ENCODE measurements at regions not wholly inside any gene's neighbourhood (a gene's known extent, or its start where the extent isn't known, plus 50 kb on each side); places are given as distances from the start of the nearest gene placed in this dataset.

DNA sequence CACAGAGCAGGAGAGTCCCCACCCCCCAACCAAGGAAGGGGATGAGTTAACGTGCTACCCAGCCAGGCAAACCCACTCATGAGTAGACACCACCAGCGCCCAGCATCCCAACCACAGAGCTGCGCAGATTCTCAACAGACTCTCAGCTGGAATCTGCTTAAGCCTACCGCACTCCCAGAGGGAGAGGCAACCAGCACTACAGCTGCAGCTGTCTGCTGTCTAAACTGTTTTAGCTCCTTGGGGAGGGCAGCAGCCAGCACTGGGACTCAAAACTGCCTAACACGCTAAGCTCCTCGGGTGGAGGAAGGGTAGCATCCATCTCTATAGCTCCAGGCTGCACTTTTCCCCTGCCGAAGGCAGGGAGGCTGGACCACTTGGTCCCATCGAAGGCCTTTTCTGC lies 539.8 kb downstream of the EPHA7 start:
- Histone ChIP-seq H3K4me3 (replicated peaks in 1 of 3; ENCODE audit: low read depth in 2 of 3, low read length in 3 of 3) (no peak overlapping the region), H3K9ac (ENCODE audit: insufficient read depth, low read length, poor library complexity, severe bottlenecking) (no peak overlapping the region), H3K79me2 (ENCODE audit: insufficient read depth, low read length) (no peaks in the 10 kb centered on the region), H4K20me1 (ENCODE audit: insufficient read depth, low read length) (no peaks in the 10 kb centered on the region), H3K27ac (ENCODE audit: low read depth in 1 of 2, low read length in 2 of 2) (no peak overlapping the region), H3K4me1 (ENCODE audit: control insufficient read depth in 1 of 2, insufficient read depth in 2 of 2, low read length in 2 of 2) (no peaks in the 10 kb centered on the region), H3K27me3 (ENCODE audit: control insufficient read depth in 2 of 2, insufficient read depth in 2 of 2, low read length in 2 of 2) (no peaks in the 10 kb centered on the region), H3K4me2 (replicated peaks; ENCODE audit: extremely low read depth, low read length, poor library complexity, severe bottlenecking) (no peak overlapping the region), H3K9me3 (replicated peaks in 1 of 2; ENCODE audit: control insufficient read depth in 1 of 2, insufficient read depth in 1 of 2, low read length in 2 of 2) (peaks cover 13 to 17% of the 10 kb centered on the region in 2 donors), H2AFZ (ENCODE audit: insufficient read depth, low read depth, low read length, poor library complexity, severe bottlenecking) (no peak overlapping the region), H3K36me3 (replicated peaks in 1 of 2; ENCODE audit: control insufficient read depth in 1 of 2, insufficient read depth in 2 of 2, low read length in 2 of 2) (no peaks in the 10 kb centered on the region)
- intact Hi-C loops (cut with micrococcal nuclease) = no loop called here
- peaks cover 10 to 18% (median 11%) of the 10 kb centered on the region in 7 donors for H3K9me3 Mint-ChIP-seq
- H3K27me3 Mint-ChIP-seq (ENCODE audit: low read depth in 3 of 3) = no peaks in the 10 kb centered on the region
- WGBS (ENCODE audit: insufficient coverage) = 93% methylated on average over 8 of the region's 8 CpGs
- H3K4me3 Mint-ChIP-seq = no peak overlapping the region
- H3K4me1 Mint-ChIP-seq = no peaks in the 10 kb centered on the region
- H3K27ac Mint-ChIP-seq = peak overlapping the region in 1 of 7 donors; percentile 46
- TF ChIP-seq, protein P1, sequence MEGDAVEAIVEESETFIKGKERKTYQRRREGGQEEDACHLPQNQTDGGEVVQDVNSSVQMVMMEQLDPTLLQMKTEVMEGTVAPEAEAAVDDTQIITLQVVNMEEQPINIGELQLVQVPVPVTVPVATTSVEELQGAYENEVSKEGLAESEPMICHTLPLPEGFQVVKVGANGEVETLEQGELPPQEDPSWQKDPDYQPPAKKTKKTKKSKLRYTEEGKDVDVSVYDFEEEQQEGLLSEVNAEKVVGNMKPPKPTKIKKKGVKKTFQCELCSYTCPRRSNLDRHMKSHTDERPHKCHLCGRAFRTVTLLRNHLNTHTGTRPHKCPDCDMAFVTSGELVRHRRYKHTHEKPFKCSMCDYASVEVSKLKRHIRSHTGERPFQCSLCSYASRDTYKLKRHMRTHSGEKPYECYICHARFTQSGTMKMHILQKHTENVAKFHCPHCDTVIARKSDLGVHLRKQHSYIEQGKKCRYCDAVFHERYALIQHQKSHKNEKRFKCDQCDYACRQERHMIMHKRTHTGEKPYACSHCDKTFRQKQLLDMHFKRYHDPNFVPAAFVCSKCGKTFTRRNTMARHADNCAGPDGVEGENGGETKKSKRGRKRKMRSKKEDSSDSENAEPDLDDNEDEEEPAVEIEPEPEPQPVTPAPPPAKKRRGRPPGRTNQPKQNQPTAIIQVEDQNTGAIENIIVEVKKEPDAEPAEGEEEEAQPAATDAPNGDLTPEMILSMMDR (IDR thresholded peaks at IDR 0.05) = no peak
- no peak for DNase-seq
- no peaks in the 10 kb centered on the region for H3K36me3 Mint-ChIP-seq

DNA sequence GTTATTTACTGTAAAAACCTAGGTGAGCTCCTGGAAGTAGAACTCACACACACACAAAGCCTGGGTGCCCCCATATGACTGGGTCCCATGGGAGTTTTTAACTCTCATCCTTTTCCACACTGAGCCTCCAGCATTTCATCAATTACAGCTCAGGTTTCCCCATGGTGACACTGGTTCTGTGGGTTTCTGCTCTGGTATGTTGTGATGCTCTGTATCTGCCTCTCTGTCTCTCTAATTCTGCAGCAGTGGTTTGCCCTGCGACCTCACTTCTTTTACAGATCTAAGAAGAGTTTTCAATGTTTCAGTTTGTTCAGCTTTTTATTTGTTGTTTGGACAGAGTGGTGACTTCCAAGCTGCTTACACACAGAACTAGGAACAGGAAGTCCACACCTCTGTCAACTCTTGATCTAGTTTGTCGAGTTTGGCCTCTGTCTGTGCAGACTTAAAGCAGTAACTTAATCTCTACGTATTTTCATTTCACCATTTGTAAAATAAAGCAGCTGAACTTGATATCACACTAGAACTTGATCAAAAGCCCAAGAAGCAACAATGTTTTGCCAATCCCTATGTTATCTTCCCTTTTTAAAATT lies 554.3 kb downstream of the EPHA7 start:
- DNase-seq = no peak
- TF ChIP-seq, protein P1 (IDR thresholded peaks at IDR 0.05) = no peak
- Histone ChIP-seq H3K27me3 (ENCODE audit: control insufficient read depth in 2 of 2, insufficient read depth in 2 of 2, low read length in 2 of 2) (no peaks in the 10 kb centered on the region), H3K79me2 (ENCODE audit: insufficient read depth, low read length) (no peaks in the 10 kb centered on the region), H3K27ac (ENCODE audit: low read depth in 1 of 2, low read length in 2 of 2) (no peak overlapping the region), H3K9me3 (replicated peaks in 1 of 2; ENCODE audit: control insufficient read depth in 1 of 2, insufficient read depth in 1 of 2, low read length in 2 of 2) (peaks cover 0 to 5% of the 10 kb centered on the region in 2 donors), H3K4me1 (ENCODE audit: control insufficient read depth in 1 of 2, insufficient read depth in 2 of 2, low read length in 2 of 2) (no peaks in the 10 kb centered on the region), H4K20me1 (ENCODE audit: insufficient read depth, low read length) (no peaks in the 10 kb centered on the region), H3K9ac (ENCODE audit: insufficient read depth, low read length, poor library complexity, severe bottlenecking) (no peak overlapping the region), H3K4me3 (replicated peaks in 1 of 3; ENCODE audit: low read depth in 2 of 3, low read length in 3 of 3) (no peak overlapping the region), H2AFZ (ENCODE audit: insufficient read depth, low read depth, low read length, poor library complexity, severe bottlenecking) (no peak overlapping the region), H3K4me2 (replicated peaks; ENCODE audit: extremely low read depth, low read length, poor library complexity, severe bottlenecking) (no peak overlapping the region), H3K36me3 (replicated peaks in 1 of 2; ENCODE audit: control insufficient read depth in 1 of 2, insufficient read depth in 2 of 2, low read length in 2 of 2) (no peaks in the 10 kb centered on the region)
- H3K4me1 Mint-ChIP-seq = no peaks in the 10 kb centered on the region
- no peaks in the 10 kb centered on the region for H3K36me3 Mint-ChIP-seq
- H3K27me3 Mint-ChIP-seq (ENCODE audit: low read depth in 3 of 3) = no peaks in the 10 kb centered on the region
- peaks cover 0 to 10% (median 5%) of the 10 kb centered on the region in 7 donors for H3K9me3 Mint-ChIP-seq
- 45% methylated on average over 2 of the region's 3 CpGs for WGBS (ENCODE audit: insufficient coverage)
- no peak overlapping the region for H3K27ac Mint-ChIP-seq
- intact Hi-C loops (cut with micrococcal nuclease) = no loop called here
- no peak overlapping the region for H3K4me3 Mint-ChIP-seq
